NCI-H1694 (cell line): ENCODE measurements at regions not wholly inside any gene's neighbourhood (a gene's known extent, or its start where the extent isn't known, plus 50 kb on each side); places are given as distances from the start of the nearest gene placed in this dataset.
"Not testable (repeated sequence)": the region's sequence is repeated elsewhere in the genome, so short reads cannot be mapped to it uniquely, and the experiment has no call there.

Source experiments
- DNase-seq: peaks from one replicate; lab custom pipeline; 2025; lab: John Stamatoyannopoulos, UW

GRCh38 chr14:39673270-39673711 lies 241.1 kb upstream of the FBXO33 start:
- no peak for DNase-seq

GRCh38 chr14:39668449-39668848 lies 236.2 kb upstream of the FBXO33 start:
- no peak for DNase-seq

GRCh38 chr14:39666386-39666785 lies 234.2 kb upstream of the FBXO33 start:
- DNase-seq, result no peak

GRCh38 chr14:39665075-39665475 lies 232.8 kb upstream of the FBXO33 start:
- DNase-seq, result no peak

- DNase-seq, result no peak
These were observed 232.4 kb upstream of the FBXO33 start for GRCh38 chr14:39664646-39665045.

- no peak for DNase-seq
These were observed 209.0 kb upstream of the FBXO33 start for GRCh38 chr14:39641224-39641623.

GRCh38 chr14:39639009-39639408 lies 206.8 kb upstream of the FBXO33 start:
- DNase-seq, result not testable (repeated sequence)

GRCh38 chr14:39628087-39628486 lies 195.9 kb upstream of the FBXO33 start:
- no peak for DNase-seq

- no peak for DNase-seq
These were observed 194.7 kb upstream of the FBXO33 start for GRCh38 chr14:39626589-39627576.

- no peak for DNase-seq
These were observed 189.4 kb upstream of the FBXO33 start for GRCh38 chr14:39621678-39622077.

GRCh38 chr14:39621223-39621622 lies 189.0 kb upstream of the FBXO33 start:
- DNase-seq, result no peak

- no peak for DNase-seq
These were observed 185.3 kb upstream of the FBXO33 start for GRCh38 chr14:39617537-39617936.

GRCh38 chr14:39615352-39615751 lies 183.1 kb upstream of the FBXO33 start:
- DNase-seq, result no peak

- DNase-seq, result no peak
These were observed 182.2 kb upstream of the FBXO33 start for GRCh38 chr14:39614297-39614923.

- DNase-seq, result no peak
These were observed 176.9 kb upstream of the FBXO33 start for GRCh38 chr14:39609119-39609518.

GRCh38 chr14:39607978-39608377 lies 175.7 kb upstream of the FBXO33 start:
- no peak for DNase-seq

- no peak for DNase-seq
These were observed 171.7 kb upstream of the FBXO33 start for GRCh38 chr14:39603942-39604341.

GRCh38 chr14:39593377-39593776 lies 161.1 kb upstream of the FBXO33 start:
- DNase-seq, result no peak

GRCh38 chr14:39592116-39592789 lies 160.0 kb upstream of the FBXO33 start:
- no peak for DNase-seq

- DNase-seq, result not testable (repeated sequence)
These were observed 157.6 kb upstream of the FBXO33 start for GRCh38 chr14:39589882-39590281.

- no peak for DNase-seq
These were observed 149.9 kb upstream of the FBXO33 start for GRCh38 chr14:39582028-39582654.

GRCh38 chr14:39581474-39581873 lies 149.2 kb upstream of the FBXO33 start:
- DNase-seq, result peak; percentile 31
